Stimulated activated CD8-positive, alpha-beta memory T cell treated with anti-CD3 and anti-CD28 coated beads, Interleukin-7, amount 100 ng/mL, for 4 hours (primary cell): ENCODE measurements at regions not wholly inside any gene's neighbourhood (a gene's known extent, or its start where the extent isn't known, plus 50 kb on each side); places are given as distances from the start of the nearest gene placed in this dataset.

Experiments
- DNase-seq, 2 donors: peaks; one replicate each; pipeline ENCODE4 v3.0.0-alpha.2; 2020; ENCODE audit warnings: low read depth in 2 of 2

GRCh38 chr7:32179567-32179966 is 109.4 kb upstream of the PDE1C start:
- no peak for DNase-seq

- no peak for DNase-seq
Observed at GRCh38 chr7:32178677-32179366, 108.6 kb upstream of the PDE1C start.

- DNase-seq = no peak
Observed at GRCh38 chr7:32177232-32177631, 107.0 kb upstream of the PDE1C start.

GRCh38 chr7:32175099-32175498 is 104.9 kb upstream of the PDE1C start:
- DNase-seq = no peak

GRCh38 chr7:32171248-32171647 is 101.0 kb upstream of the PDE1C start:
- no peak for DNase-seq

- DNase-seq = no peak
Observed at GRCh38 chr7:32170838-32171237, 100.6 kb upstream of the PDE1C start.

GRCh38 chr7:32169228-32169627 is 99.0 kb upstream of the PDE1C start:
- DNase-seq = no peak

GRCh38 chr7:32167815-32168214 is 97.6 kb upstream of the PDE1C start:
- DNase-seq = no peak

GRCh38 chr7:32167256-32167655 is 97.0 kb upstream of the PDE1C start:
- DNase-seq = no peak

GRCh38 chr7:32164341-32164996 is 94.3 kb upstream of the PDE1C start:
- DNase-seq = no peak

GRCh38 chr7:32163896-32164295 is 93.7 kb upstream of the PDE1C start:
- DNase-seq = no peak

GRCh38 chr7:32163141-32163806 is 93.1 kb upstream of the PDE1C start:
- DNase-seq = no peak

- no peak for DNase-seq
Observed at GRCh38 chr7:32161708-32162107, 91.5 kb upstream of the PDE1C start.

- DNase-seq = no peak
Observed at GRCh38 chr7:32158751-32159745, 88.8 kb upstream of the PDE1C start.

- no peak for DNase-seq
Observed at GRCh38 chr7:32158076-32158475, 87.9 kb upstream of the PDE1C start.

- no peak for DNase-seq
Observed at GRCh38 chr7:32155712-32156111, 85.5 kb upstream of the PDE1C start.

GRCh38 chr7:32154797-32155196 is 84.6 kb upstream of the PDE1C start:
- DNase-seq = no peak

- DNase-seq = no peak
Observed at GRCh38 chr7:32153006-32153405, 82.8 kb upstream of the PDE1C start.

GRCh38 chr7:32152576-32152975 is 82.4 kb upstream of the PDE1C start:
- no peak for DNase-seq

- DNase-seq = no peak
Observed at GRCh38 chr7:32150589-32150988, 80.4 kb upstream of the PDE1C start.

GRCh38 chr7:32150039-32150438 is 79.8 kb upstream of the PDE1C start:
- DNase-seq = no peak
